ENCODE measurements at regions not wholly inside any gene's neighbourhood (a gene's known extent, or its start where the extent isn't known, plus 50 kb on each side); places are given as distances from the start of the nearest gene placed in this dataset.

GRCh38 chr20:22925613-22925983, 109.5 kb upstream of the SSTR4 start:
- peaks cover 13% of the 10 kb centered on the region for H3K27me3 ChIP-seq
- no peak overlapping the region for H3K27ac ChIP-seq
- TF ChIP-seq POLR2A (IDR thresholded peaks at IDR 0.05) = no peak
- TF ChIP-seq CTCF (IDR thresholded peaks at IDR 0.05) = no peak
- H3K4me3 ChIP-seq = no peak overlapping the region
- 63 to 83% (median 74%) methylated on average over 4 of the region's 4 CpGs for whole genome bisulfite sequencing, 4 donors
- no peaks in the 10 kb centered on the region for H3K36me3 ChIP-seq (replicated peaks in 1 of 2)
- DNase-seq = no peak
- no peaks in the 10 kb centered on the region for H3K9me3 ChIP-seq (replicated peaks in 1 of 3)
- intact Hi-C loops (cut with DNase I) = no loop called here
- H3K4me1 ChIP-seq (replicated peaks in 1 of 2) = peaks cover 10 to 13% of the 10 kb centered on the region in 2 donors

GRCh38 chr20:22927537-22927936, 107.6 kb upstream of the SSTR4 start:
- Histone ChIP-seq H3K27me3 (peaks cover 13% of the 10 kb centered on the region), H3K36me3 (replicated peaks in 1 of 2) (no peaks in the 10 kb centered on the region), H3K4me3 (no peak overlapping the region), H3K9me3 (replicated peaks in 1 of 3) (no peaks in the 10 kb centered on the region), H3K27ac (no peak overlapping the region), H3K4me1 (replicated peaks in 1 of 2) (no peaks in the 10 kb centered on the region)
- 47 to 70% (median 52%) methylated on average over 3 of the region's 3 CpGs for WGBS, 4 donors
- intact Hi-C loops (cut with DNase I) = no loop called here
- no peak for TF ChIP-seq CTCF (IDR thresholded peaks at IDR 0.05)
- no peak for DNase-seq

GRCh38 chr20:22928679-22929078, 106.4 kb upstream of the SSTR4 start:
- intact Hi-C loops (cut with DNase I) = no loop called here
- 77 to 87% (median 82%) methylated on average over 7 of the region's 7 CpGs for WGBS, 4 donors
- no peak overlapping the region for H3K27ac ChIP-seq
- H3K36me3 ChIP-seq (replicated peaks in 1 of 2) = no peaks in the 10 kb centered on the region
- H3K4me1 ChIP-seq (replicated peaks in 1 of 2) = no peaks in the 10 kb centered on the region
- no peak overlapping the region for H3K4me3 ChIP-seq
- TF ChIP-seq CTCF (IDR thresholded peaks at IDR 0.05) = no peak
- TF ChIP-seq POLR2A (IDR thresholded peaks at IDR 0.05) = no peak
- no peaks in the 10 kb centered on the region for H3K9me3 ChIP-seq (replicated peaks in 1 of 3)
- DNase-seq = no peak
- peaks cover 13% of the 10 kb centered on the region for H3K27me3 ChIP-seq

GRCh38 chr20:22929661-22930060, 105.5 kb upstream of the SSTR4 start:
- H3K27me3 ChIP-seq = peaks cover 13% of the 10 kb centered on the region
- no peaks in the 10 kb centered on the region for H3K36me3 ChIP-seq (replicated peaks in 1 of 2)
- H3K4me1 ChIP-seq (replicated peaks in 1 of 2) = no peaks in the 10 kb centered on the region
- 83 to 92% (median 88%) methylated on average over 2 of the region's 2 CpGs for WGBS, 4 donors
- H3K27ac ChIP-seq = no peak overlapping the region
- H3K4me3 ChIP-seq = no peak overlapping the region
- intact Hi-C loops (cut with DNase I) = no loop called here
- DNase-seq = no peak
- H3K9me3 ChIP-seq (replicated peaks in 1 of 3) = no peaks in the 10 kb centered on the region
- TF ChIP-seq CTCF (IDR thresholded peaks at IDR 0.05) (no peak), POLR2A (IDR thresholded peaks at IDR 0.05) (no peak)

Measured in adrenal gland (tissue), 9 donors.